Upper lobe of right lung (tissue), 1 donor: ENCODE measurements at regions not wholly inside any gene's neighbourhood (a gene's known extent, or its start where the extent isn't known, plus 50 kb on each side); places are given as distances from the start of the nearest gene placed in this dataset.

ENCODE experiments used
- ATAC-seq: fragments of 200-7000 bp; cut with Tn5 transposase; one replicate; pipeline ENCODE4 v1.9.1; 2020; ENCODE audit warnings: mild to moderate bottlenecking, moderate library complexity
- DNase-seq: peaks from one replicate; pipeline ENCODE4 v3.0.0-alpha.2; 2020
- H3K27ac ChIP-seq: fragments of 200-600 bp; one replicate; pipeline ENCODE4 v1.8.0; 2022
- H3K27me3 ChIP-seq: fragments of 200-600 bp; one replicate; pipeline ENCODE4 v1.8.0; 2022; ENCODE audit warnings: mild to moderate bottlenecking
- H3K36me3 ChIP-seq: fragments of 200-600 bp; one replicate; pipeline ENCODE4 v1.8.0; 2022
- H3K4me1 ChIP-seq: fragments of 200-600 bp; one replicate; pipeline ENCODE4 v1.8.0; 2022
- H3K4me3 ChIP-seq: fragments of 200-600 bp; one replicate; pipeline ENCODE4 v1.8.0; 2022; ENCODE audit warnings: mild to moderate bottlenecking
- H3K9me3 ChIP-seq: fragments of 200-600 bp; one replicate; pipeline ENCODE4 v1.8.0; 2022
- CTCF ChIP-seq: fragments of 200-600 bp; IDR thresholded peaks from one replicate; pipeline ENCODE4 v1.8.0; 2022; ENCODE audit warnings: antibody characterized with exemption
- intact Hi-C: fragments of 100-400 bp; cut with DNase I; formaldehyde crosslinking; loops from one replicate; pipeline ENCODE4 v1.11.0; 2022
- donor health status: DM: no; HTN: yes; CAD: no; lungs with severe emphysema.

GRCh38 chr5:68673823-68674180, 420.0 kb upstream of the SLC30A5 start:
- intact Hi-C loops, result no loop called here
- no peak for ATAC-seq

GRCh38 chr5:68679041-68679440, 414.8 kb upstream of the SLC30A5 start:
- no peak for ATAC-seq

More at GRCh38 chr5:68673823-68674180, 420.0 kb upstream of the SLC30A5 start:
- H3K36me3 ChIP-seq, result no peaks in the 10 kb centered on the region
- H3K9me3 ChIP-seq, result no peaks in the 10 kb centered on the region
- H3K4me1 ChIP-seq, result no peaks in the 10 kb centered on the region
- H3K27ac ChIP-seq, result no peak overlapping the region
- DNase-seq, result no peak
- H3K4me3 ChIP-seq, result no peak overlapping the region
- no peaks in the 10 kb centered on the region for H3K27me3 ChIP-seq
- no peak for TF ChIP-seq CTCF

GRCh38 chr5:68680366-68680765, 413.4 kb upstream of the SLC30A5 start:
- Histone ChIP-seq H3K36me3 (no peaks in the 10 kb centered on the region), H3K27me3 (no peaks in the 10 kb centered on the region), H3K4me3 (no peak overlapping the region), H3K4me1 (no peaks in the 10 kb centered on the region), H3K9me3 (no peaks in the 10 kb centered on the region), H3K27ac (no peak overlapping the region)
- intact Hi-C loops, result no loop called here
- DNase-seq (no peak), ATAC-seq (no peak)
- TF ChIP-seq CTCF, result no peak

More at GRCh38 chr5:68679041-68679440, 414.8 kb upstream of the SLC30A5 start:
- no peak overlapping the region for H3K4me3 ChIP-seq
- no peaks in the 10 kb centered on the region for H3K9me3 ChIP-seq
- no peaks in the 10 kb centered on the region for H3K27me3 ChIP-seq
- DNase-seq, result no peak
- intact Hi-C loops, result no loop called here
- TF ChIP-seq CTCF, result no peak
- no peak overlapping the region for H3K27ac ChIP-seq
- H3K36me3 ChIP-seq, result no peaks in the 10 kb centered on the region
- H3K4me1 ChIP-seq, result no peaks in the 10 kb centered on the region

- Histone ChIP-seq H3K36me3 (no peaks in the 10 kb centered on the region), H3K4me1 (no peaks in the 10 kb centered on the region), H3K9me3 (no peaks in the 10 kb centered on the region), H3K27me3 (no peaks in the 10 kb centered on the region), H3K4me3 (no peak overlapping the region), H3K27ac (no peak overlapping the region)
- DNase-seq, result no peak
- intact Hi-C loops, result no loop called here
- ATAC-seq, result no peak
- TF ChIP-seq CTCF, result no peak
These were observed 411.9 kb upstream of the SLC30A5 start for GRCh38 chr5:68681929-68682328.

GRCh38 chr5:68682400-68683160, 411.2 kb upstream of the SLC30A5 start:
- intact Hi-C loops, result no loop called here
- no peak for DNase-seq
- Histone ChIP-seq H3K4me3 (no peak overlapping the region), H3K27ac (no peak overlapping the region), H3K27me3 (no peaks in the 10 kb centered on the region), H3K36me3 (no peaks in the 10 kb centered on the region), H3K9me3 (no peaks in the 10 kb centered on the region), H3K4me1 (no peaks in the 10 kb centered on the region)
- no peak for TF ChIP-seq CTCF
- ATAC-seq, result peak; percentile 45

GRCh38 chr5:68683632-68684036, 410.2 kb upstream of the SLC30A5 start:
- no peaks in the 10 kb centered on the region for H3K9me3 ChIP-seq
- DNase-seq, result no peak
- H3K4me1 ChIP-seq, result no peaks in the 10 kb centered on the region
- no peaks in the 10 kb centered on the region for H3K27me3 ChIP-seq
- no peak overlapping the region for H3K27ac ChIP-seq
- no peaks in the 10 kb centered on the region for H3K36me3 ChIP-seq
- ATAC-seq, result peak; percentile 74
- intact Hi-C loops, result no loop called here
- no peak overlapping the region for H3K4me3 ChIP-seq
- TF ChIP-seq CTCF, result no peak
